ENCODE measurements at regions not wholly inside any gene's neighbourhood (a gene's known extent, or its start where the extent isn't known, plus 50 kb on each side); places are given as distances from the start of the nearest gene placed in this dataset.

GRCh38 chr2:16615687-16616615 lies 49.7 kb downstream of the CYRIA start:
- no peak for DNase-seq (ENCODE audit: low read depth)

DNA sequence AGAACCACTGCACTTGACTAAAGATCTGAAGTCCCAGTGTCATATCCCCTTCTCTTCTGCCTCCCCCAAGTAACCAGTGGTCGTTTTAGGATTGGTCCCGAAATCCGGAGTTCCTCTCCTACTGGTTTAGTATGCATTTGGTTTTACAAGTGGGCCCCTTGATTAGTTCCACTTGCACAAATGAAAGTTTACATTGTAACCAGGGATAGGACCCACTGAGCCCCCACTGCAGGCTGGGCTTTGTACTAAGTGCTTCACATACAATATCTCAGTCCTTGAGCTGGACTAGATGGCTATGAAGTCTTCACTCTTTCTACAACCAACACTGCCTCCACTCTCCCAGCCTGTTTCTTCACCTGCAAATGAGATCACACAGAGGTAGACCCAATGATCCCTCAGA lies 50.4 kb downstream of the CYRIA start:
- no peak for DNase-seq (ENCODE audit: low read depth)

DNA sequence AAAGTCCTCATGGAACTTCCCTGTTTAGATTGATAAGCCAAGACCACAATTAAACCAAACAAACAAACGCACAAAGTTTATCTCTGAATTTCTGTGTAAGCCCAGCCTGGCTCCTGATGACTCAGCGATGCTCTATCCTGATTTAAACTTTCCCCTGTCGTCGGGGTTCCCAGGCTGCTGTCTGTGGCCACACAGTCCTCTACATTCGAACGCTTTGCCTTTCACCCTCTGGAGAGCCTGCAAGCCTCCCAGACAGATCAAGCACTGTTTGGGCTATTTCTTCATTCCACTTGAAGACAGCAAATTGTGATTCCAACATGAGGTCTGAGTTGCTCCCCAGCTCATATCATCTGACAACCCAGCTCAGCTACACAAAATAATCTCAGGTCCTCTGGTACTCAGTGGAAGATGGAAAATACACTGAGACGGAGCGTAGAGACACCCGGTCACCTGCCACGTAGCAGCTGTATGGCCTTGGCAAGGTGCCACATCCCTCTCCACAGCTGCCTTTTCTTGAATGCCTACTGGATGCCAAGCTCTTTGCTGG lies 51.2 kb downstream of the CYRIA start:
- DNase-seq (ENCODE audit: low read depth): no peak

- DNase-seq (ENCODE audit: low read depth): no peak
Observed at GRCh38 chr2:16613539-16614011, 52.1 kb downstream of the CYRIA start.

DNA sequence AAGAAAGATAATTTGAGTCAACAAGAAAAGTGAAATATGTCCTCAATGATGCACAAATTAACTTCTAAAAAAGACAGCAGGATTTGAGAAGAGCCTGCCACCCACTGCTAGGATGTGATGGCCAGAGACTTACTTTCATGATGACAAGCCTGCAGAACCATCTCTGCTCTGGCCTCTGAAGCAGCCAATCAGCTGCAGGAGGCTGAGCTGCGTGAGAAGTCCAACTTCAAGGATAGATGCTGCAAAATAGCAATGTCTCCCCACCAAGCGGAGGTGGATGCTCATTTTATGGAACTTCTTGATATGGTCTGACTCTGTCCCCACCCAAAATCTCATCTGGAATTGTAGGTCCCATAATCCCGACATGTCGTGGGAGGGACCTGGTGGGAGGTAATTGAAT lies 53.1 kb downstream of the CYRIA start:
- DNase-seq (ENCODE audit: low read depth): no peak

GRCh38 chr2:16609786-16610185 lies 55.8 kb downstream of the CYRIA start:
- no peak for DNase-seq (ENCODE audit: low read depth)

GRCh38 chr2:16608661-16609643 lies 56.7 kb downstream of the CYRIA start:
- DNase-seq (ENCODE audit: low read depth): peak; percentile 42

DNA sequence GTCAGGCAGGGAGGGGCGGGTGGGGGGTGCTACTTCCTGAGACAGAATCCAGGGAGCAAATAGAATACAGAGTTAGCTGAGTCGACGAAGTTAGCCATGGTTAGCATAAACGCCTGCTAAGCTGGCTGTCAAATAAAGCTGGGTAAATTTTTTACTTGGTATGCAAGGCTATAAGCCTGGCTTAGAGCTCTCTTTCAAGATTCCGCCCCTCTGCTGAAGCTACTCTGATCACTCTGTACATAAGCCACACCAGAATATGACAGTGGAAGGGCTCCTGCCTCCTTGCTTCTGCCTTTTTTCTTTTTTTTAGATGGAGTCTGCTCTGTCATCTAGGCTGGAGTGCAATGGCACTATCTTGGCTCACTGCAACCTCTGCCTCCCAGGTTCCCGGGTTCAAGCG lies 58.3 kb downstream of the CYRIA start:
- DNase-seq (ENCODE audit: low read depth): no peak

DNA sequence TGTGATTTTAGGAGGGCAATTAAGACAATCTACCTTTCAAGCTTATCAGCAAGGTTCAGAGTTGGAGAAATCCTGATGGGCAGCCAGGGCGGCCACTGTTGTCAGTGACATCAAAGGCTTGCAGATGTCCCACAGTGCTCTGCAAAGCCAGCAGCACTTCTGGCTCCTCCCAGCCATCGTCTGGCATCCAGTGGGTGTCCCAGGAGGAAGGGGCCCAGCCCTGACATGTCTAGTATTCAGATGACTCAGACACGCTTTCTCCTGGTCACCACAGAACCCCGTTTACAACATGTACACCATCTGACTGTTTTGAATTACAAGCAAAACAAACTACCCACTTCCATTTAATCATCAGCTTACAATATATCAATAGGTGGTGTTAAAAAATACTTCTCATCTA lies 61.4 kb downstream of the CYRIA start:
- no peak for DNase-seq (ENCODE audit: low read depth)

- no peak for DNase-seq (ENCODE audit: low read depth)
Observed at GRCh38 chr2:16591370-16591933, 74.2 kb downstream of the CYRIA start.

- no peak for DNase-seq (ENCODE audit: low read depth)
Observed at GRCh38 chr2:16589465-16589864, 76.2 kb downstream of the CYRIA start.

- no peak for DNase-seq (ENCODE audit: low read depth)
Observed at GRCh38 chr2:16588565-16588964, 77.1 kb downstream of the CYRIA start.

DNA sequence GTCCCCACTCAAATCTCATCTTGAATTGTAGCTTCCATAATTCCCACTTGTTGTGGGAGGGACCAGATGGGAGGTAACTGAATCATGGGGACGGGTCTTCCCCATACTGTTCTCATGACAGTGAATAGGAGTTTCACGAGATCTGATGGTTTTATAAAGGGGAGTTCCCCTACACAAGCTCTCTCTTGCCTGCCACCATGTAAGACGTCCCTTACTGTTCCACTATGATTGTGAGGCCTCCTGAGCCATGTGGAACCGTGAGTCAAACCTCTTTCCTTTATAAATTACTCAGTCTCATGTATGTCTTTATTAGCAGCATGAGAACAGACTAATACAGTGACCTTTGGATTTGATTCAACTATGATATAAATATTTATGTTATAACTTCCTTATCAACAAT lies 78.0 kb downstream of the CYRIA start:
- DNase-seq (ENCODE audit: low read depth): no peak

- DNase-seq (ENCODE audit: low read depth): no peak
Observed at GRCh38 chr2:16584824-16585540, 80.7 kb downstream of the CYRIA start.

DNA sequence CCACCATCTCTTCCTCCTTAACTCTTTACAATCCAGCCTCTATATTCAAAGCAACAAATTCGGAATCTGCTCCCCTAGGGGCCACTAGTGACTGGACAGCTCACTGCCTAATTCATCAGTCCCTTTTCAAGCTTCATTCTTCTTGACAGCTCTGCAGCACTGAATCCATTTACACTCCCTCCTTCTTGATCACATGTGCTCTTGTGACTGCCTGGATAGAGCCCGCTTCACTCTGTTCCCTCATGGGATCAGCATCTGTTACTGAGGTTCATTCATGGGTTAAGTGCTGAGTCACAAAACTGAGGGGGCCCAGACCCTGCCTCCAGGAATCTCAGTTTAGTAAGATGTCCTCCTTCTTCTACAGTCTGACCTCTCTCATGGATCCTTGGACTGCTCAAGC lies 81.5 kb downstream of the CYRIA start:
- DNase-seq (ENCODE audit: low read depth): no peak

DNA sequence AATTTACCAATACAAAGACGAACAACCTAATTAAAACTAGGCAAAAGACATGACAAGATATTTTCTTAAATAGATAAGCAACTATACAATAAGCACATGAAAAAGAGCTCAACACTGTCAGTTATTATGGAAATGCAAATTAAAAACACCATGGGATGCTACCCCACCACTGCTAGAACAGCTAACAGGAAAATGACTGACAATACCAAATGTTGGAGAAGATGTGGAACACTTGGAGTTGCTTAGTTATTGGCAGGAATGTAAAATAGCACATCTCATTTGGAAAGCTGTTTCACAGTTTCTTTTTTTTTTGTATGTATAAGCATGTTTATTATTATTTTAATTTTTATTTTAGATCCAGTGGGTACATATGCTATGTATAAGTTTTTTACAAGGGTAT lies 84.4 kb downstream of the CYRIA start:
- DNase-seq (ENCODE audit: low read depth): no peak

DNA sequence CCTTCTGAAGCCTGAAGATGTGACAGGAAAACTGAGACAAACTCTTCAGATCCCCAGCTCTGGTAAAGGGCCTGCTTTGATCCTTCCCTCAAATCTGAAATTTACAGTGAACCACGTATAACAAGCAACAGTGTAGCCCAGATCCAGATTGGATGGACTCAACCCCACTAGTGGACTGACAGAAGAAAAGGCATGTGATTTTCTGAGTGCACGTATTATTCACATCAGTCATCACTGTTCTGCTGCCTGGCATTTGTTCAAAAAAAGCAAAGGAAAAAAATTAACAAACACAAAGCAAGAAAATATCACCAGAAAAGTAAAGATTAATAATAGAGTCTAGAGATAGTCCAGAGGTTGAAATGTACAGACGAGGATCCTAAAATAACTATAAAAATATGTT lies 87.6 kb downstream of the CYRIA start:
- DNase-seq (ENCODE audit: low read depth): no peak

- DNase-seq (ENCODE audit: low read depth): no peak
Observed at GRCh38 chr2:16570516-16570915, 95.1 kb downstream of the CYRIA start.

- no peak for DNase-seq (ENCODE audit: low read depth)
Observed at GRCh38 chr2:16568998-16569784, 96.4 kb downstream of the CYRIA start.

- DNase-seq (ENCODE audit: low read depth): no peak
Observed at GRCh38 chr2:16566701-16567100, 98.9 kb downstream of the CYRIA start.

DNA sequence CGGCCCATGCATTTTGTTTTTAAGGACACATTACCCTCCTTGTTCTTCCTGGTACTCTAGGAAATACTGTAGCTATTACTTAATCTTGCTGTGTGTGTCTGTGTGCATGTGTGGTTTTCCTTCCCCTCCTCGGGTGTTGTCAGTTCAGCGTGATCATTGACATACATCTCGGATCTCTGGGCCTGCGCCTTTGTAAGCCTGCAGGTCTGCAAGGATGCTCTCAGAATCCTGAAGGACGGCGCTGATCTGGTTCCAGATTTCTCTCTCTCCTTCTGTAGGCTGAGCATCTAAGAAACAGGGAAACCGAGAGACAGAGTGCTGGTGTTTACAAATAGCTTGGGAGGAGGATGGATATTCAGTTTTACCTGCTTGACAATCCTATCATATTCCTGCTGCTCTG lies 100.2 kb downstream of the CYRIA start:
- no peak for DNase-seq (ENCODE audit: low read depth)
